ENCODE measurements at regions not wholly inside any gene's neighbourhood (a gene's known extent, or its start where the extent isn't known, plus 50 kb on each side); places are given as distances from the start of the nearest gene placed in this dataset.

GRCh38 chr15:39183164-39183881, 397.6 kb upstream of the THBS1 start:
- no peak overlapping the region for H3K4me3 Mint-ChIP-seq
- ATAC-seq (replicated peaks) (no peak), DNase-seq (no peak)
- no peaks in the 10 kb centered on the region for H3K9me3 Mint-ChIP-seq
- no peaks in the 10 kb centered on the region for H3K4me1 Mint-ChIP-seq (ENCODE audit: low read depth in 2 of 2)
- peaks cover 37 to 41% of the 10 kb centered on the region in 2 donors for H3K27me3 Mint-ChIP-seq
- no peak overlapping the region for H3K27ac Mint-ChIP-seq
- H3K36me3 Mint-ChIP-seq (ENCODE audit: insufficient read depth): no peaks in the 10 kb centered on the region

- Mint-ChIP-seq H3K4me3 (no peak overlapping the region), H3K36me3 (ENCODE audit: insufficient read depth) (no peaks in the 10 kb centered on the region), H3K4me1 (ENCODE audit: low read depth in 2 of 2) (no peaks in the 10 kb centered on the region), H3K9me3 (no peaks in the 10 kb centered on the region), H3K27me3 (peaks cover 28 to 39% of the 10 kb centered on the region in 2 donors), H3K27ac (no peak overlapping the region)
- ATAC-seq (replicated peaks) (no peak), DNase-seq (no peak)
Observed at GRCh38 chr15:39184701-39185390, 396.0 kb upstream of the THBS1 start.

GRCh38 chr15:39188314-39188713, 392.6 kb upstream of the THBS1 start:
- no peaks in the 10 kb centered on the region for H3K9me3 Mint-ChIP-seq

GRCh38 chr15:39188930-39189329, 391.9 kb upstream of the THBS1 start:
- Mint-ChIP-seq H3K27me3 (peaks cover 36 to 38% of the 10 kb centered on the region in 2 donors), H3K4me1 (ENCODE audit: low read depth in 2 of 2) (no peaks in the 10 kb centered on the region), H3K27ac (no peak overlapping the region), H3K36me3 (ENCODE audit: insufficient read depth) (peaks cover 1% of the 10 kb centered on the region), H3K4me3 (no peak overlapping the region), H3K9me3 (no peaks in the 10 kb centered on the region)
- ATAC-seq (replicated peaks): no peak
- no peak for DNase-seq

More at GRCh38 chr15:39188314-39188713, 392.6 kb upstream of the THBS1 start:
- DNase-seq: no peak
- ATAC-seq (replicated peaks): no peak
- Mint-ChIP-seq H3K36me3 (ENCODE audit: insufficient read depth) (no peaks in the 10 kb centered on the region), H3K4me3 (no peak overlapping the region), H3K27me3 (peaks cover 31 to 38% of the 10 kb centered on the region in 2 donors), H3K27ac (no peak overlapping the region), H3K4me1 (ENCODE audit: low read depth in 2 of 2) (no peaks in the 10 kb centered on the region)

- H3K36me3 Mint-ChIP-seq (ENCODE audit: insufficient read depth): peaks cover 2% of the 10 kb centered on the region
Observed at GRCh38 chr15:39191871-39192291, 389.0 kb upstream of the THBS1 start.

GRCh38 chr15:39192351-39192750, 388.5 kb upstream of the THBS1 start:
- Mint-ChIP-seq H3K4me3 (no peak overlapping the region), H3K27ac (no peak overlapping the region), H3K36me3 (ENCODE audit: insufficient read depth) (peaks cover 2% of the 10 kb centered on the region), H3K27me3 (peaks cover 42 to 51% of the 10 kb centered on the region in 2 donors), H3K9me3 (no peaks in the 10 kb centered on the region), H3K4me1 (ENCODE audit: low read depth in 2 of 2) (no peaks in the 10 kb centered on the region)
- DNase-seq: no peak
- no peak for ATAC-seq (replicated peaks)

More at GRCh38 chr15:39191871-39192291, 389.0 kb upstream of the THBS1 start:
- peaks cover 42 to 51% of the 10 kb centered on the region in 2 donors for H3K27me3 Mint-ChIP-seq
- ATAC-seq (replicated peaks) (no peak), DNase-seq (no peak)
- H3K4me3 Mint-ChIP-seq: no peak overlapping the region
- no peaks in the 10 kb centered on the region for H3K9me3 Mint-ChIP-seq
- no peaks in the 10 kb centered on the region for H3K4me1 Mint-ChIP-seq (ENCODE audit: low read depth in 2 of 2)
- H3K27ac Mint-ChIP-seq: no peak overlapping the region

GRCh38 chr15:39192979-39193560, 387.8 kb upstream of the THBS1 start:
- DNase-seq (no peak), ATAC-seq (replicated peaks) (no peak)
- Mint-ChIP-seq H3K4me1 (ENCODE audit: low read depth in 2 of 2) (no peaks in the 10 kb centered on the region), H3K4me3 (no peak overlapping the region), H3K36me3 (ENCODE audit: insufficient read depth) (peaks cover 2% of the 10 kb centered on the region), H3K27me3 (peaks cover 37 to 51% of the 10 kb centered on the region in 2 donors), H3K27ac (no peak overlapping the region), H3K9me3 (no peaks in the 10 kb centered on the region)

- no peak for DNase-seq
- no peaks in the 10 kb centered on the region for H3K9me3 Mint-ChIP-seq
- H3K27ac Mint-ChIP-seq: no peak overlapping the region
- H3K27me3 Mint-ChIP-seq: peaks cover 35 to 55% of the 10 kb centered on the region in 2 donors
- H3K4me3 Mint-ChIP-seq: no peak overlapping the region
- ATAC-seq (replicated peaks): no peak
- no peaks in the 10 kb centered on the region for H3K4me1 Mint-ChIP-seq (ENCODE audit: low read depth in 2 of 2)
- peaks cover 2% of the 10 kb centered on the region for H3K36me3 Mint-ChIP-seq (ENCODE audit: insufficient read depth)
Observed at GRCh38 chr15:39193611-39194010, 387.3 kb upstream of the THBS1 start.

- no peaks in the 10 kb centered on the region for H3K9me3 Mint-ChIP-seq
- no peaks in the 10 kb centered on the region for H3K4me1 Mint-ChIP-seq (ENCODE audit: low read depth in 2 of 2)
- H3K36me3 Mint-ChIP-seq (ENCODE audit: insufficient read depth): peaks cover 2% of the 10 kb centered on the region
- DNase-seq: no peak
- H3K27ac Mint-ChIP-seq: no peak overlapping the region
- no peak for ATAC-seq (replicated peaks)
- H3K27me3 Mint-ChIP-seq: peaks cover 31 to 56% of the 10 kb centered on the region in 2 donors
- no peak overlapping the region for H3K4me3 Mint-ChIP-seq
Observed at GRCh38 chr15:39194106-39194830, 386.6 kb upstream of the THBS1 start.

GRCh38 chr15:39195961-39196486, 384.9 kb upstream of the THBS1 start:
- no peak for DNase-seq
- no peak overlapping the region for H3K4me3 Mint-ChIP-seq
- no peak overlapping the region for H3K27ac Mint-ChIP-seq
- ATAC-seq (replicated peaks): no peak
- peaks cover 2% of the 10 kb centered on the region for H3K36me3 Mint-ChIP-seq (ENCODE audit: insufficient read depth)
- H3K4me1 Mint-ChIP-seq (ENCODE audit: low read depth in 2 of 2): no peaks in the 10 kb centered on the region
- H3K27me3 Mint-ChIP-seq: peaks cover 24 to 58% of the 10 kb centered on the region in 2 donors
- H3K9me3 Mint-ChIP-seq: no peaks in the 10 kb centered on the region

- Mint-ChIP-seq H3K27ac (no peak overlapping the region), H3K4me1 (ENCODE audit: low read depth in 2 of 2) (no peaks in the 10 kb centered on the region), H3K27me3 (peaks cover 17 to 42% of the 10 kb centered on the region in 2 donors), H3K36me3 (ENCODE audit: insufficient read depth) (peaks cover 2% of the 10 kb centered on the region), H3K9me3 (no peaks in the 10 kb centered on the region), H3K4me3 (no peak overlapping the region)
- ATAC-seq (replicated peaks) (no peak), DNase-seq (no peak)
Observed at GRCh38 chr15:39198044-39199000, 382.6 kb upstream of the THBS1 start.

GRCh38 chr15:39199076-39199475, 381.8 kb upstream of the THBS1 start:
- no peaks in the 10 kb centered on the region for H3K9me3 Mint-ChIP-seq
- DNase-seq: no peak
- H3K4me1 Mint-ChIP-seq (ENCODE audit: low read depth in 2 of 2): no peaks in the 10 kb centered on the region
- no peak for ATAC-seq (replicated peaks)
- no peak overlapping the region for H3K27ac Mint-ChIP-seq
- H3K27me3 Mint-ChIP-seq: peaks cover 18 to 36% of the 10 kb centered on the region in 2 donors
- H3K4me3 Mint-ChIP-seq: no peak overlapping the region
- no peaks in the 10 kb centered on the region for H3K36me3 Mint-ChIP-seq (ENCODE audit: insufficient read depth)
